ENCODE measurements at regions not wholly inside any gene's neighbourhood (a gene's known extent, or its start where the extent isn't known, plus 50 kb on each side); places are given as distances from the start of the nearest gene placed in this dataset.
"Not testable (repeated sequence)": the region's sequence is repeated elsewhere in the genome, so short reads cannot be mapped to it uniquely, and the experiment has no call there.

GRCh38 chr5:120823328-120823727, 359.2 kb downstream of the PRR16 start:
- H3K27me3 ChIP-seq, result no peaks in the 10 kb centered on the region
- no peak overlapping the region for H3K27ac ChIP-seq
- TF ChIP-seq EP300 (IDR thresholded peaks at IDR 0.05) (no peak), POLR2A (IDR thresholded peaks at IDR 0.05) (no peak), POLR2AphosphoS5 (IDR thresholded peaks at IDR 0.05) (no peak), CTCF (IDR thresholded peaks at IDR 0.05) (no peak)
- WGBS, 2 donors (ENCODE audit: low coverage in 1 of 2), result 42 to 55% methylated on average over 1 of the region's 1 CpG
- H3K4me3 ChIP-seq, result no peak overlapping the region
- no peak for ATAC-seq
- no peaks in the 10 kb centered on the region for H3K36me3 ChIP-seq
- H3K9me3 ChIP-seq, result peaks cover 0 to 3% (median 0%) of the 10 kb centered on the region in 3 donors
- no peaks in the 10 kb centered on the region for H3K4me1 ChIP-seq

- not testable (repeated sequence) for H3K9me3 ChIP-seq, H3K4me3 ChIP-seq, H3K4me1 ChIP-seq, H3K27ac ChIP-seq, H3K27me3 ChIP-seq, ATAC-seq, H3K36me3 ChIP-seq
- WGBS, 2 donors (ENCODE audit: low coverage in 1 of 2), result 92 to 95% methylated on average over 4 to 5 of the region's 13 CpGs
These were observed 367.5 kb downstream of the PRR16 start for GRCh38 chr5:120831646-120832045.

GRCh38 chr5:120841830-120842229, 377.7 kb downstream of the PRR16 start:
- TF ChIP-seq POLR2AphosphoS5 (IDR thresholded peaks at IDR 0.05) (no peak), EP300 (IDR thresholded peaks at IDR 0.05) (no peak)
- ATAC-seq, result no peak
- H3K4me1 ChIP-seq, result no peaks in the 10 kb centered on the region

GRCh38 chr5:120843390-120843980, 379.4 kb downstream of the PRR16 start:
- H3K4me1 ChIP-seq, result no peaks in the 10 kb centered on the region
- H3K9me3 ChIP-seq, result no peaks in the 10 kb centered on the region
- ATAC-seq, result no peak
- WGBS, 2 donors (ENCODE audit: low coverage in 1 of 2), result 67 to 75% methylated on average over 1 of the region's 3 CpGs
- no peak overlapping the region for H3K4me3 ChIP-seq
- no peaks in the 10 kb centered on the region for H3K36me3 ChIP-seq
- H3K27me3 ChIP-seq, result no peaks in the 10 kb centered on the region
- TF ChIP-seq CTCF (IDR thresholded peaks at IDR 0.05), result no peak
- no peak for TF ChIP-seq POLR2AphosphoS5 (IDR thresholded peaks at IDR 0.05)
- TF ChIP-seq EP300 (IDR thresholded peaks at IDR 0.05), result no peak
- TF ChIP-seq POLR2A (IDR thresholded peaks at IDR 0.05), result no peak
- H3K27ac ChIP-seq, result no peak overlapping the region

More at GRCh38 chr5:120841830-120842229, 377.7 kb downstream of the PRR16 start:
- Histone ChIP-seq H3K27me3 (no peaks in the 10 kb centered on the region), H3K27ac (no peak overlapping the region), H3K36me3 (no peaks in the 10 kb centered on the region), H3K9me3 (no peaks in the 10 kb centered on the region), H3K4me3 (no peak overlapping the region)

- no peaks in the 10 kb centered on the region for H3K4me1 ChIP-seq
- ATAC-seq, result no peak
- WGBS, 2 donors (ENCODE audit: low coverage in 1 of 2), result 85 to 100% methylated on average over 1 to 2 of the region's 2 CpGs
- H3K36me3 ChIP-seq, result no peaks in the 10 kb centered on the region
- H3K4me3 ChIP-seq, result no peak overlapping the region
- TF ChIP-seq POLR2AphosphoS5 (IDR thresholded peaks at IDR 0.05) (no peak), POLR2A (IDR thresholded peaks at IDR 0.05) (no peak), CTCF (IDR thresholded peaks at IDR 0.05) (no peak), EP300 (IDR thresholded peaks at IDR 0.05) (no peak)
- H3K27ac ChIP-seq, result no peak overlapping the region
- no peaks in the 10 kb centered on the region for H3K9me3 ChIP-seq
- H3K27me3 ChIP-seq, result no peaks in the 10 kb centered on the region
These were observed 384.8 kb downstream of the PRR16 start for GRCh38 chr5:120848883-120849282.

- TF ChIP-seq CTCF (IDR thresholded peaks at IDR 0.05), result no peak
- TF ChIP-seq POLR2AphosphoS5 (IDR thresholded peaks at IDR 0.05), result no peak
- TF ChIP-seq POLR2A (IDR thresholded peaks at IDR 0.05), result no peak
- TF ChIP-seq EP300 (IDR thresholded peaks at IDR 0.05), result no peak
- H3K9me3 ChIP-seq, result no peaks in the 10 kb centered on the region
- no peaks in the 10 kb centered on the region for H3K4me1 ChIP-seq
- 43 to 45% methylated on average over 1 of the region's 1 CpG for WGBS, 2 donors (ENCODE audit: low coverage in 1 of 2)
- ATAC-seq, result no peak
- no peak overlapping the region for H3K27ac ChIP-seq
- no peaks in the 10 kb centered on the region for H3K27me3 ChIP-seq
- no peaks in the 10 kb centered on the region for H3K36me3 ChIP-seq
- H3K4me3 ChIP-seq, result no peak overlapping the region
These were observed 388.2 kb downstream of the PRR16 start for GRCh38 chr5:120852222-120852860.
